Bronchial epithelial cell (primary cell): ENCODE measurements at regions not wholly inside any gene's neighbourhood (a gene's known extent, or its start where the extent isn't known, plus 50 kb on each side); places are given as distances from the start of the nearest gene placed in this dataset.
"Not testable (repeated sequence)": the region's sequence is repeated elsewhere in the genome, so short reads cannot be mapped to it uniquely, and the experiment has no call there.

Experiments used
- DNase-seq: peaks from one replicate; pipeline ENCODE4 v3.0.0-alpha.2; 2010; ENCODE audit warnings: low read depth
- FAIRE-seq: peaks from 2 replicates; lab custom pipeline; 2011; peaks lifted over from hg19 to GRCh38; lab: Jason Lieb, UNC
- H3K27me3 ChIP-seq: 2 replicates; pipeline ENCODE4 v1.5.1; 2011; ENCODE audit warnings: low read length; ENCODE audit not compliant: control insufficient read depth, insufficient read depth
- H3K36me3 ChIP-seq: 2 replicates; pipeline ENCODE4 v1.5.1; 2011; ENCODE audit warnings: low read length; ENCODE audit not compliant: control insufficient read depth, insufficient read depth
- H3K4me3 ChIP-seq: 2 replicates; pipeline ENCODE4 v1.5.1; 2011; ENCODE audit warnings: mild to moderate bottlenecking, low read depth, low read length, control low read depth
- TF ChIP-seq, protein P1 (sequence below): IDR thresholded peaks from 2 replicates; pipeline ENCODE4 v1.5.1; 2011; ENCODE audit warnings: mild to moderate bottlenecking, moderate library complexity, low read length, control low read depth, inconsistent platforms; ENCODE audit not compliant: insufficient read depth, severe bottlenecking

DNA sequence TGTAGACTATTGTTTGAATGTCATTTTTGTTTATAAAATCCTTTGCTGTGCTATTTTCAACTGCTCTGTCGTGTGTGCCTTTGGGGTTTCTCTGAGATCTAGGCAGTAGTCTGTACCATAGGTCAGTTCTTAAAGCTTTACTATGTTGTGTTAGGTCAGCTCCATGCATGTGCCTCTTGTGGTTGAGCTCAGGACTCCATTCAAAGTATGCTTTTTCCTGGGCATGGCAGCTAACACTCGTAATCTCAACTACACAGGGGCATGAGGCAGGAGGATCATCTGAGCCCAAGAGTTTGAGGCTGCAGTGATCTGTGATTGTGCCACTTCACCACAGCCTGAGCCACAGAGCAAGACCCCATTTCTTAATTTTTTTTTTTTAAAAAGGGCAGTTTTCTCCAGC, 174.4 kb upstream of the SPHKAP start:
- Histone ChIP-seq H3K36me3 (no peaks in the 10 kb centered on the region), H3K4me3 (no peak overlapping the region), H3K27me3 (no peaks in the 10 kb centered on the region)
- TF ChIP-seq, protein P1, sequence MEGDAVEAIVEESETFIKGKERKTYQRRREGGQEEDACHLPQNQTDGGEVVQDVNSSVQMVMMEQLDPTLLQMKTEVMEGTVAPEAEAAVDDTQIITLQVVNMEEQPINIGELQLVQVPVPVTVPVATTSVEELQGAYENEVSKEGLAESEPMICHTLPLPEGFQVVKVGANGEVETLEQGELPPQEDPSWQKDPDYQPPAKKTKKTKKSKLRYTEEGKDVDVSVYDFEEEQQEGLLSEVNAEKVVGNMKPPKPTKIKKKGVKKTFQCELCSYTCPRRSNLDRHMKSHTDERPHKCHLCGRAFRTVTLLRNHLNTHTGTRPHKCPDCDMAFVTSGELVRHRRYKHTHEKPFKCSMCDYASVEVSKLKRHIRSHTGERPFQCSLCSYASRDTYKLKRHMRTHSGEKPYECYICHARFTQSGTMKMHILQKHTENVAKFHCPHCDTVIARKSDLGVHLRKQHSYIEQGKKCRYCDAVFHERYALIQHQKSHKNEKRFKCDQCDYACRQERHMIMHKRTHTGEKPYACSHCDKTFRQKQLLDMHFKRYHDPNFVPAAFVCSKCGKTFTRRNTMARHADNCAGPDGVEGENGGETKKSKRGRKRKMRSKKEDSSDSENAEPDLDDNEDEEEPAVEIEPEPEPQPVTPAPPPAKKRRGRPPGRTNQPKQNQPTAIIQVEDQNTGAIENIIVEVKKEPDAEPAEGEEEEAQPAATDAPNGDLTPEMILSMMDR: no peak
- DNase-seq (no peak), FAIRE-seq (no peak)

DNA sequence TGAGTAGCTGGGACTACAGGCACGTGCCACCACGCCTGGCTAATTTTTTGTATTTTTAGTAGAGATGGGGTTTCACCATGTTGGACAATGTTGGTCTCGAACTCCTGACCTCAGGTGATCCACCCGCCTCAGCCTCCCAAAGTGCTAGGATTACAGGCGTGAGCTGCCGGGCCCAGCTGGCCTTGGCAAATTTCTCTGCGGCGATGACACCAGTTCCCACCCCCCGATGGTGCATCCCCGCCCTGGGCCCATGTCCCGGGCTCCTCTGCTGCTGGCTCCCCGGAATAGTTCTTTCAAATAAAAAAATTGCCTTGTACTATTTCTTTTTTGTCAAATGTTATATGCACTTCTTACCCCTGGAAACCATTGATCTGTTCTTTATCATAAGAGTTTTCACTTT, 171.5 kb upstream of the SPHKAP start:
- H3K36me3 ChIP-seq, DNase-seq, H3K4me3 ChIP-seq, H3K27me3 ChIP-seq, FAIRE-seq: not testable (repeated sequence)

DNA sequence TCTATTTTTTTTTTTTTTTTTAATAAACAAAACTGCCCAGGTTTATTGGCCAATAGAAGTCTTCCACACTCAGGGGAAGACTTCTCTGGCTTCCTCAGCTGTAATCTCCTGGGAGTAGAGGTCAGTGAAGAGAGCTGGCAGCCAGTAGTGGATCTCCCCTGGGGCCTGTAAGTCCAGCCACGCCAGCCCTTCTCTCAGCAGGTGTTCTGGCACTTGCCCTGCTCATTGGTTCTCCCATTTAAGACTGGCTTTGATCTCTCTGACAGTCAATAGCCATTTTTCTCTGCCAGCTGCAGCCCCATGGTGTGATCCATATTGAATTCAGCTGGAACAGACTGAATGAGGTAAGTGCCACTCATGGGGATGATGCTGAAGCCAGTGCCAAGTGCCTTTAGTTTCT, 170.6 kb upstream of the SPHKAP start:
- no peak for DNase-seq
- TF ChIP-seq, protein P1: no peak
- no peak for FAIRE-seq
- no peak overlapping the region for H3K4me3 ChIP-seq
- no peaks in the 10 kb centered on the region for H3K36me3 ChIP-seq
- no peaks in the 10 kb centered on the region for H3K27me3 ChIP-seq

DNA sequence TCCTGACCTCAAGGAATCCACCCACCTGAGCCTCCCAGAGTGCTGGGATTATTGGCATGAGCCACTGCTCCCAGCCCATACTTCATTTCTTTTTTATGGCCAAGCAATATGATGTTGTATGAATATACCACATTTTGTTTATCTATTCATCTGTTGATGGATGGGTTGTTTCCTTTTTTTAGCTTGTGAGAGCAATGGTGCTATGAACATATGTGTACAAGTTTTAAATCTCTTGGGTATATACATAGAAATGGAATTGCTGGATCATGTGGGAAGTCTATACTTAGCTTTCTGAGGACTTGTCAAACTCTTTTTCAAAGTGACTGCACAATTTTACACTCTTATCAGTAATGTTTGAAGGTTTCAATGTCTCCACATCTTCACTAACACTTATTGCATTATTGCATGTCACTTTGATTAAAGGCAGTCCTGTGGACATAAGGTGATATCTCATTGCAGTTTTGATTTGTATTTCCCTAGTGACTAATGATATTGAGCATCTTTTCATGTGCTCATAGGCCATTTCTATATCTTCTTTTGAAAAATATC, 167.1 kb upstream of the SPHKAP start:
- TF ChIP-seq, protein P1: no peak
- DNase-seq (no peak), FAIRE-seq (no peak)
- no peaks in the 10 kb centered on the region for H3K27me3 ChIP-seq
- no peaks in the 10 kb centered on the region for H3K36me3 ChIP-seq
- H3K4me3 ChIP-seq: no peak overlapping the region

DNA sequence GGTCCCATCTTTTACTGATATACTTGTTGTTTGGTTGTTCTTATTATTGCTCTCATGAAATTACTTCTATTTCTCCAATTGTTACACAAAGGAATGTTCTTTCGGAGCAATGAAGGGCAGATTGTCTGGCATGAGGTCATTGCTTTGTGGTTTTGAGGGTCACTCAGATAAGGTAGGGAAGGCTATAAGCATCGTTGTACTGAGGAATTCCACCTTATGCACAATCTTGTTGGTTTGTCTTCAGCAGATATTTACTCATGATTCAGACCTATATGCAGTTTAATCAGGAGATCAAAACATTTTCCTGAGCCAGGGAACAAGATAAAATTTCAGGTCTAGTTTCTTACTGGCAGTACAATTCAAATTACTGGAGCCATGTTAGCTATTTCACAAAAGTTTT, 163.0 kb upstream of the SPHKAP start:
- TF ChIP-seq, protein P1: no peak
- H3K27me3 ChIP-seq: no peaks in the 10 kb centered on the region
- no peak for FAIRE-seq
- no peak for DNase-seq
- no peaks in the 10 kb centered on the region for H3K36me3 ChIP-seq
- H3K4me3 ChIP-seq: no peak overlapping the region

DNA sequence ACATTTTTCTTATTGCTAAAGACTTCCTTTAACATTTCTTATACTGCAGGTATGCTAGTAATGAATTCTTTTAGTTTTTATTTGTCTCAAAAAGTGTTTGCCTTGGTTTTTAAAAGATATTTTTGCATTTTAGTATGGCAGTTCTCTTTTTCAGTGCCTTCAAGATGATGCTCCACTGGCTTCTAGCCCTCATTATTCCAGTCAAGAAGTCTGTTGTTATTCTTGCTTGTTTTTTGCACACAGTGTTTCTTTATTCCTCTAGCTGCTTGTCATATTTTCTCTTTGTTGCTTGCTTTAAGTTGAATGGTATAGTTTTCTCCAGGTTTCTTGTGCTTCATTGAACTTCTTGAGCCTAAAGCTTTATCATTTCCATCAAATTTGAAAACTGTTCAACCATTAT, 158.0 kb upstream of the SPHKAP start:
- H3K36me3 ChIP-seq: no peaks in the 10 kb centered on the region
- no peak for FAIRE-seq
- DNase-seq: no peak
- no peaks in the 10 kb centered on the region for H3K27me3 ChIP-seq
- no peak overlapping the region for H3K4me3 ChIP-seq
- TF ChIP-seq, protein P1: no peak
